ENCODE measurements at regions not wholly inside any gene's neighbourhood (a gene's known extent, or its start where the extent isn't known, plus 50 kb on each side); places are given as distances from the start of the nearest gene placed in this dataset.
"Not testable (repeated sequence)": the region's sequence is repeated elsewhere in the genome, so short reads cannot be mapped to it uniquely, and the experiment has no call there.

- not testable (repeated sequence) for TF ChIP-seq POLR2A (IDR thresholded peaks at IDR 0.05)
- TF ChIP-seq, protein P1, sequence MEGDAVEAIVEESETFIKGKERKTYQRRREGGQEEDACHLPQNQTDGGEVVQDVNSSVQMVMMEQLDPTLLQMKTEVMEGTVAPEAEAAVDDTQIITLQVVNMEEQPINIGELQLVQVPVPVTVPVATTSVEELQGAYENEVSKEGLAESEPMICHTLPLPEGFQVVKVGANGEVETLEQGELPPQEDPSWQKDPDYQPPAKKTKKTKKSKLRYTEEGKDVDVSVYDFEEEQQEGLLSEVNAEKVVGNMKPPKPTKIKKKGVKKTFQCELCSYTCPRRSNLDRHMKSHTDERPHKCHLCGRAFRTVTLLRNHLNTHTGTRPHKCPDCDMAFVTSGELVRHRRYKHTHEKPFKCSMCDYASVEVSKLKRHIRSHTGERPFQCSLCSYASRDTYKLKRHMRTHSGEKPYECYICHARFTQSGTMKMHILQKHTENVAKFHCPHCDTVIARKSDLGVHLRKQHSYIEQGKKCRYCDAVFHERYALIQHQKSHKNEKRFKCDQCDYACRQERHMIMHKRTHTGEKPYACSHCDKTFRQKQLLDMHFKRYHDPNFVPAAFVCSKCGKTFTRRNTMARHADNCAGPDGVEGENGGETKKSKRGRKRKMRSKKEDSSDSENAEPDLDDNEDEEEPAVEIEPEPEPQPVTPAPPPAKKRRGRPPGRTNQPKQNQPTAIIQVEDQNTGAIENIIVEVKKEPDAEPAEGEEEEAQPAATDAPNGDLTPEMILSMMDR (IDR thresholded peaks at IDR 0.05) = not testable (repeated sequence)
Observed at GRCh38 chr4:49511881-49512491, 525.9 kb downstream of the CWH43 start.
